ENCODE measurements at regions not wholly inside any gene's neighbourhood (a gene's known extent, or its start where the extent isn't known, plus 50 kb on each side); places are given as distances from the start of the nearest gene placed in this dataset.

GRCh38 chr5:91443761-91444467 is 60.8 kb upstream of the ARRDC3 start:
- TF ChIP-seq CTCF (IDR thresholded peaks at IDR 0.05; ENCODE audit: low read length) (no peak), EZH2 (IDR thresholded peaks at IDR 0.05; ENCODE audit: borderline replicate concordance, low read length) (no peak)

Measured in OCI-LY1 (cell line).